Islet precursor cell (in vitro differentiated cells): ENCODE measurements at regions not wholly inside any gene's neighbourhood (a gene's known extent, or its start where the extent isn't known, plus 50 kb on each side); places are given as distances from the start of the nearest gene placed in this dataset.

Source experiments
- DNase-seq: peaks from one replicate; pipeline ENCODE4 v3.0.0-alpha.2; 2018

- DNase-seq: peak; percentile 20
These were observed 365.6 kb upstream of the MGMT start for GRCh38 chr10:129101232-129101980.

- no peak for DNase-seq
These were observed 363.9 kb upstream of the MGMT start for GRCh38 chr10:129102906-129103693.

- no peak for DNase-seq
These were observed 362.6 kb upstream of the MGMT start for GRCh38 chr10:129104266-129105045.

GRCh38 chr10:129105266-129105665, 361.8 kb upstream of the MGMT start:
- no peak for DNase-seq

- DNase-seq: no peak
These were observed 360.7 kb upstream of the MGMT start for GRCh38 chr10:129106314-129106713.

GRCh38 chr10:129107525-129107924, 359.5 kb upstream of the MGMT start:
- no peak for DNase-seq

- no peak for DNase-seq
These were observed 358.7 kb upstream of the MGMT start for GRCh38 chr10:129108378-129108777.

- DNase-seq: no peak
These were observed 358.0 kb upstream of the MGMT start for GRCh38 chr10:129108994-129109393.

GRCh38 chr10:129110780-129111179, 356.3 kb upstream of the MGMT start:
- no peak for DNase-seq

- no peak for DNase-seq
These were observed 355.1 kb upstream of the MGMT start for GRCh38 chr10:129111922-129112321.

- no peak for DNase-seq
These were observed 352.5 kb upstream of the MGMT start for GRCh38 chr10:129114588-129114987.

GRCh38 chr10:129116371-129116770, 350.7 kb upstream of the MGMT start:
- DNase-seq: no peak

- DNase-seq: peak; percentile 18
These were observed 346.6 kb upstream of the MGMT start for GRCh38 chr10:129120441-129120840.

GRCh38 chr10:129122846-129123245, 344.2 kb upstream of the MGMT start:
- no peak for DNase-seq

GRCh38 chr10:129123428-129123827, 343.6 kb upstream of the MGMT start:
- peak; percentile 19 for DNase-seq

GRCh38 chr10:129126982-129127381, 340.1 kb upstream of the MGMT start:
- DNase-seq: peak; percentile 27

- peak; percentile 10 for DNase-seq
These were observed 335.4 kb upstream of the MGMT start for GRCh38 chr10:129131457-129132132.

- peak; percentile 29 for DNase-seq
These were observed 333.2 kb upstream of the MGMT start for GRCh38 chr10:129133856-129134255.

GRCh38 chr10:129134371-129134770, 332.7 kb upstream of the MGMT start:
- DNase-seq: peak; percentile 29

GRCh38 chr10:129135624-129136023, 331.4 kb upstream of the MGMT start:
- peak; percentile 6 for DNase-seq

GRCh38 chr10:129136074-129136473, 331.0 kb upstream of the MGMT start:
- peak; percentile 48 for DNase-seq

GRCh38 chr10:129136951-129137350, 330.1 kb upstream of the MGMT start:
- DNase-seq: no peak
